Body of pancreas (tissue), 4 donors: ENCODE measurements at regions not wholly inside any gene's neighbourhood (a gene's known extent, or its start where the extent isn't known, plus 50 kb on each side); places are given as distances from the start of the nearest gene placed in this dataset.

Source experiments
- CTCF ChIP-seq, 7 experiments: fragments of 450-650 bp in 4 of 7; fragments of 200-600 bp in 3 of 7; sonication (generic) in 3 of 7; IDR thresholded peaks; one replicate each; pipeline ENCODE4 v1.5.1; 2016 to 2019; ENCODE audit warnings: antibody characterized with exemption in 7 of 7
- POLR2A ChIP-seq, 3 donors: fragments of 450-650 bp; IDR thresholded peaks; one replicate each; pipeline ENCODE4 v1.6.1; 2016; ENCODE audit warnings: antibody characterized with exemption in 3 of 3, mild to moderate bottlenecking in 2 of 3

GRCh38 chr5:87139795-87140194, 127.9 kb upstream of the RASA1 start:
- TF ChIP-seq CTCF (IDR thresholded peaks at IDR 0.05) (no peak), POLR2A (IDR thresholded peaks at IDR 0.05) (no peak)
